GM12873 (cell line): ENCODE measurements at regions not wholly inside any gene's neighbourhood (a gene's known extent, or its start where the extent isn't known, plus 50 kb on each side); places are given as distances from the start of the nearest gene placed in this dataset.

Experiments
- CTCF ChIP-seq: IDR thresholded peaks from 2 replicates; pipeline ENCODE4 v1.5.1; 2012; ENCODE audit warnings: low read depth, mild to moderate bottlenecking, moderate library complexity, low read length, control low read depth; ENCODE audit not compliant: insufficient read depth; ENCODE audit errors: missing control alignments

- no peak for TF ChIP-seq CTCF
Observed at GRCh38 chr20:20835897-20836296, 123.5 kb upstream of the RALGAPA2 start.

GRCh38 chr20:20834008-20834407, 121.6 kb upstream of the RALGAPA2 start:
- TF ChIP-seq CTCF: no peak

- no peak for TF ChIP-seq CTCF
Observed at GRCh38 chr20:20832715-20833114, 120.3 kb upstream of the RALGAPA2 start.

GRCh38 chr20:20831794-20832193, 119.3 kb upstream of the RALGAPA2 start:
- TF ChIP-seq CTCF: no peak

- no peak for TF ChIP-seq CTCF
Observed at GRCh38 chr20:20829681-20830080, 117.2 kb upstream of the RALGAPA2 start.

GRCh38 chr20:20827992-20828597, 115.7 kb upstream of the RALGAPA2 start:
- no peak for TF ChIP-seq CTCF

GRCh38 chr20:20824924-20825584, 112.6 kb upstream of the RALGAPA2 start:
- peak; percentile 77 for TF ChIP-seq CTCF
